GM21367 (cell line): ENCODE measurements at regions not wholly inside any gene's neighbourhood (a gene's known extent, or its start where the extent isn't known, plus 50 kb on each side); places are given as distances from the start of the nearest gene placed in this dataset.

Experiments
- ATAC-seq: cut with Tn5 transposase; IDR thresholded peaks from one replicate; pipeline ENCODE4 v1.9.1; 2021; ENCODE audit not compliant: unreplicated experiment

DNA sequence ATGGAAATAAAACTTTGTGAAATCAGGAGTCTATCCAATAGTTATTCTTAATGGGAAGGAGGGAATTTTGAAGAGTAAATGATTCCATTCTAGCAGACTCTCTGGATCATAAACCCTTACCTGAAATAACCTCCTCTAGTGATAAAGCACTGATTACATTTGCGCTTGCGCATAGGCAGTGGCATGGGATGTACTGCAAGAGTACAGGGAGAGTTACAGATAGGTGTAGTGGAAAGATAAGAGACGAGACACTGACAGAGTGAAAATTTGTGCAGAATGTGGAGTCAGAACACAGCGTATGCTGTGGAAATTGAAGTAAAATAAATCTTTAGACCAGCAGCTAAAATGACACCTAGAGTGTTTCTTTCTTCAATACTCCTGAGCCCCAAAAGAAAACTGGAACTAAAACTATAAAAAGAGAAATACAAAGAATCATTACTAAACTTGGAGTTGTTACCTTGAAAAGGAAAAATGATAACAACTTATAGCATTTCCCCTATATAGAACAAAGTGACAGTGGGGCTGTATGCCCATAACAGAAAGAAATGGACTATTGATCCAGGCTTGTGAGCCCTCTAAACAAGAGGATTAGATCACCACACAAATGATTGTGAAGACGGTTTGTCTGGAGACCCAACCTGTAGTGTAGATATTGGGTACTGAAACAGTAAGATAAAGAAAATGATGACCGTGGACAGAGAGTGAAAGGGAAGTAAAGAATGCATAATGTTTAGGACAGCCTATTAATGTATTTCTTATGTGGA is 1471.2 kb upstream of the NUDT12 start:
- no peak for ATAC-seq

DNA sequence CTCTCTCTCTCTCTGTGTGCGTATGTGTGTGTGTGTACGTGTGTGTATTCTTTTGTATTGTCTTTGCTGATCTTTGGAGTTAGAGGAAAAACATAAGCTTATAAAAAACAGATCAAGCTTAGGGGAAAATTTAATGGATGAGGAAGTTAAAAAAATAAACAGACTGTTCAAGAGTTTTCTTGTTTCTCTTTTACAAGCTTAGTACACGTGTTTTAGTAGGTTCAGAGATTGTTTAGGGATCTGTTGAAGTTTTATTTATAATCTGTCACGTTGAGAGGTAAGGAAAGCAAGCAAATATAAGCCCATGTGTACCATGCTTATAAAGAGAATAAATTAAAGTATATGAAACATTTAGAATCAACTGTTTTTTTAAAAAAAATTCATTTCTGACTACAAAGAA is 1470.3 kb upstream of the NUDT12 start:
- ATAC-seq = no peak

DNA sequence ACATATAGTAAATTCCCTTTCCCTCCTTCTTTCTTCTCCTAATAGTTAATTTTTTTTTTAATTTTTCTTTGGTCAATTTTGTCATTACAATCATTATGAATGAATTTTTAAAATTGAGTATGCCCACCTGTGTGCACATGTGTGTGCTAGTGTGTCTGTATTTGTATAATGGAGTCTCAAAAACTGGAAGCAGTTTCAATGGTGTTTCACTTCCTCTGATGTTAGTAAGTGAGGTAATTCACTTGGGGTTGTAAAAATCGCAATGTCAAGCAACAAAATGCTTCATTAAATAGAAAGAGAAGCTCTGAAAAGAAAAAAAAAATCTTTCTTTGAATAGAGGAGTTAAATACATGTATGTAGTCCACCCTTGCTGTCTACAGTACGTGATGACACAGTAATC is 1467.6 kb upstream of the NUDT12 start:
- no peak for ATAC-seq

DNA sequence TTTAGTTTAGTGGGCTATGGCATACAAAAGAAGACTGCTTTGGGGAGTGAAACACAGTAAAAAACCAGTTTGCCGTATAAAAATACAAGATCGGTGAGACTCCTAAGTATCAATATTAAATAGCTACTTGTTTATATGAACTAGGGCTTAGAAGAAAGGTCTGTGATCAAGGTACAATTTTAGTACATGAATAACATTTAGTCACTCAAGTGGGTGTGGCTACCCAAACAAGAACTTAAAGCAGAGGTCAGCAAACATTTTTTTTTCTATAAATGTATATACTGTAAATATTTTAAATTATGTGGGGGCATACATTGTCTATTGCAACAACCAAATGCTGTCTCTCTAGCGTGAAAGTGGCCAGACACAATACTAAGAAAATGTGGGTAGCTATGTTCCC is 1452.5 kb upstream of the NUDT12 start:
- ATAC-seq = no peak

DNA sequence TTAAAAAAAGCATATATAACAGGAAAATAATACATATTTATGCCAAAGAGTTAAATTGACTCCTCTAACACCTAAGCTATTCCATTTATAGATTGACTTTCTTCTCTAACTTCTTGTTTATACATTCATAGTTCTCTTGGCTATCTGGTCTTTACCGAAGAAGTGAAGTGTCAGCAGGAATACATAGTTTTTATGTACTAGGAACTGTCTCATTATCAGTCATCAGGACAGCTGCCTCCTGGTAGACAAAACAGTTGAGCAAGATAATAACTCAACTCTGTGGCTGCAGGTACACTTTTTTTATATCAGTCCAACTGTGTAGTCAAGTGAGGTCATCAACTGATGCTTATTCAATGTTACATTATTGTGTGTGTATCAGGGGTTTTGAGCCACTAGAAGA is 1436.0 kb upstream of the NUDT12 start:
- no peak for ATAC-seq

DNA sequence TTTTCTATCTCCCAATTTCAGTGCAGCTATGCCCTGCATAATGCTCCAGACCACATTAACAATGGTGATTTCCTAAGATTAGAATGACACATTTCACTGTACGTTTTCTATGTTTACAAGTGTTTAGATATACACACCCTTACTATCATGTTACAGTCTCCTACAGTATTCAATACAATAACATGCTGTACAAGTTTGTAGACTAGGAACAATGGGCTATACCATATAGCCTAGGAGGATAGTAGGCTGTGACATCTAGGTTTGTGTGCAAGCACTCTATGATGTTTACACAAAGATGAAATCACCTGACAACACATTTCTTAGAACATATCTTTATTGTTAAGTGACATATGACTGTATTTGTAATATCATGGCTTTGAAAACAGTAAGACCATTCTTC is 1435.6 kb upstream of the NUDT12 start:
- no peak for ATAC-seq

DNA sequence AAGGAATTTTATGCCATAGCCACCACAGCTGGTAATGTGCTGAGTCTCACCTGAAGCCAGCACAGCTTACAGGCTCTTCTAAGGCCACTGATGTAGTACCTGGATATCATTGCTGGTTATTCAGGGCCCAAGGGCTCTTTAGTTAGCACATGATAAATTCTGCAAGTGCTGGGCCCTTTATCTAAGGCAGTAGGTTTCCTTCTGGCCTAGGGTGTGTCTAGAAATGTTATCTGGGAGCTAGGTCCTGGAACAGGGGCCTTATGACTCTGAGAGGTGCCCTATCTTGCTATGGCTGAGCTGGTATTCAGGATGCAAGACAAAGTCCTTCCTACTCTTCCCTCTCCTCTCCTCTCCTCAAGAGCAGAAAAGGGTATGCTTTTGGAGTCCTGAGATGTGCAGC is 1424.5 kb upstream of the NUDT12 start:
- no peak for ATAC-seq

DNA sequence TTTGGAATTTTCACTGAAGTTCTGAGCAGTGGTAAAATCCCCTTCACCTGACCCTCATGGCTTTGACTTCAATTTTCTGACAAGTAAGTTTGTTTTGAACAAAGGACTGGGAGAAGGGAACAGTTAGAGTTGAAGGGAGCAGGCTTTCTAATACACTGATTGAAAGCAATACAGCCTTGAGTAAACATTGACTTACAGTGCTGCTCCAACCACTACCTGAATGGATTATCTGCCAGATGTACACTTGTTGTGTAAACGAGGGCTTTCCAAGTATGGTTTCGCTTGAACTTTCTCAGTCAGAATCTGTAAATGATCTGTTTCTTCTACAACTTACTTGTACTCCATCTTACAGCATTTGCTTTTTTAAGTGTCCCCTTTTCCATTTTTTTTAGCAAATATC is 1414.9 kb upstream of the NUDT12 start:
- no peak for ATAC-seq

DNA sequence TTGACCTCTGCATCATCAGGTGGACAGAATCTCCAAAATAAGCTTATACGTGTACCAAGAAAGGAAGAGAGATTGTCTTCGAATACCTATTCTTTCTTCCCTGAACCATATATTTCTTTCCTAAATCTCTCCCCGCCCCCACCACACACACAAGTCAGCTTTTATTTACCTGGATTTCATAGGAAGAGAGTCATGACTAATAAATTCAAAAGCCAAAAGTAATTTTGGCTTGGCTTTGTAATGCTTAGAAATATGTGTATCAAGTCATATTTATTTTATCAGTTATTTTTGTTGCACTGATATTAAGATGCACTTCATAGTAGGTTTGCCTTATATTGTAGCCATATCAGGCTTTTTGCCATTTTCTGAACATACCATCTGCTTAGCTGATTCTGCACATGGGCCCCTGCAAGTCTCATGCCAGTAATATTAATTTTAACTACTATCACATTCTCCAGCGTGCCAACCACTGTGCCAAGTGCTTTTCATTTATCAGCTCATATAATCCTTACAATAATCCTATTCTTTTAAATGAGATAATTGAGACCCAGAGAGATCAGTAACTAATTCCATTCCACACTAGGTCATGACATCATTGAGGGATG is 1405.3 kb upstream of the NUDT12 start:
- no peak for ATAC-seq

DNA sequence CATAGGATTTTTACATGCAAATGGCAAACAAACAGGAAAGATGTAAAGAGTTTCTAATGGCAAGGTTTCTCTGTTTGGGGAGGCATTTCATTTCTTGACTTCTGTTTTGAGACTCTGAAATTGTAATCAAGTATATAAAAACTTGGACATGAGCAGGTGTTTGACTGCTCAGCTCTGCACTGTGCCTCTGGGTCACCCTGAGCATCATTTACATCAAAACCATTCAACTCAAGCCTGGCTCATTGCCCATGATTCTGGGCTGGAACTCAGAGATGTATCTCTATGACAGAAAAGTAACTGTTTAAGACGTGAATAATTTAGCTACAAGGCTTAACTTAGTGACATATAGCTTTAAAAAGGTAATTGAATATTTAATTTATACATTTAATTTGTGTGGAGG is 1402.4 kb upstream of the NUDT12 start:
- ATAC-seq = no peak

DNA sequence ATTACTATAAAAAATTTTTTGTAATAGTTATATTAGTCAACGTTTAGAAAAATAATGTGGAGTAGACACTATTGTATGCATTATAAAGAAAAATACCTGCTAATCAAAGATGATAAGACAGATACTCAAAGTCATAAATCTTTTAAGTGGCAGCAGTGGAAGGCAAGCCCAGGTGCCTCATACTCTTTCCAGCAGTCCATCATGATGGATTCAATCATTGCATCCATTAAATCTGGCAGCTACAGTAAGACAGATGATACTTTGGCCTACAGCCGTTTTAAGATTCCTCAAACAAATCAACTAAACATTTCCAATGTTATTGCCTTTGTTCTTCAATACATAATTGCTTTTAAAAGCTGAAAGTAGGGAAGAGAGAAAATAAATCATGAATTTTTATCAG is 1392.9 kb upstream of the NUDT12 start:
- no peak for ATAC-seq

DNA sequence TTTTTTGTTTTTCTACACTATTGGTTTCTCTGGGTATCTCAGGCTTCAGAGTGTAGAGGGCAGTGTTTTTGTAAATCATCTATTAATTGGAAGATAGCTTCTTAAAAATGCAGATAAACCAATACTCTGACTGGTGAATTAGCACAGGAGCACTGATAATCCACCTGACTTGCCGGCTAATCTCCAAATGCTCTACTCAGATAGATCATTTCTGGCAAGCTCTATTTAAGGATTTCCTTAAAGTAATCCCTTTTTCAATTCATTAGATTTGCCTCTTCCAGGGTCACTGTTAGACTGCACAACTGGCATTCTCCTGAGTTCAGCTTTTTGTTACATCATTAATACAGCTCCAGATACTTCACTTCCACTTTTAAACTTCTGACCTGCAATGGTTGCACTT is 1390.3 kb upstream of the NUDT12 start:
- ATAC-seq = no peak

DNA sequence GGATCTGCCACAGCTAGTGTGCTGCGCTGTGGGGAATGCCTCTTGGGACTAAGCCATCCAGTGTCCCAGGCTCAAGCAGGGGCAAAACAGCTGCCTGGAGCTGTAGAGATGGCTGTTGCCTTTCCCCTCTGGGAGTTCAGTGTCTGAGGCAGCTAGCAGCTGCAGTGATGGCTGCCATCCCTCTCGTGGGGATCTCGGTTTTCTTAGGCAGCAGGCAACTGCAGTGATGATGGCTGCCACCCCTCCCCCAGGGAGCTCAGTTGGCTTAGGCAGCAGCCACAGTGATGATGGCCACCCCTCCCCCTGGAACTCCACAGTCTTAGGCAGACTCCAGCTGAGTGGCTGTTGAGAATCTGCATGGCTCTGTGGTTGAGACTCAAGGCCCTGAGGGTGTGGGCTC is 1389.2 kb upstream of the NUDT12 start:
- ATAC-seq = no peak

DNA sequence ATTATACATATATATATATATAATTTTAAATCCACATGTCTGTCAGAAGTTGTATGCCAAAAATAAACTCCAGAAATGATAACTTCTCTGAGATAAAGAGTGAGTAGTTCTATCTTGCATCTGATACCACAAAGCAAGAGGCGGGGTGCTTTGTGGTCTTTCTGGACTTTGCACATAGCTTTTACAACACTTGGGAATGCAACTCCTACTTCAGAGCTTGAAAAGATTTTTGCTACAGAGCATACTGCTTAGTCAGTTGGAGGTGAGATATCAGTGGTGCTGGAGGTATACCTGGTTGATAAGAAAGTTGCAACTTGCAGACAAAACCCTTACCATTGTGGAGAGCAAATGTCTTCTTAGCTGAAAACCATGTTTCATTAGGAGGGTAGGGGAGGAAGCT is 1384.5 kb upstream of the NUDT12 start:
- ATAC-seq = no peak

DNA sequence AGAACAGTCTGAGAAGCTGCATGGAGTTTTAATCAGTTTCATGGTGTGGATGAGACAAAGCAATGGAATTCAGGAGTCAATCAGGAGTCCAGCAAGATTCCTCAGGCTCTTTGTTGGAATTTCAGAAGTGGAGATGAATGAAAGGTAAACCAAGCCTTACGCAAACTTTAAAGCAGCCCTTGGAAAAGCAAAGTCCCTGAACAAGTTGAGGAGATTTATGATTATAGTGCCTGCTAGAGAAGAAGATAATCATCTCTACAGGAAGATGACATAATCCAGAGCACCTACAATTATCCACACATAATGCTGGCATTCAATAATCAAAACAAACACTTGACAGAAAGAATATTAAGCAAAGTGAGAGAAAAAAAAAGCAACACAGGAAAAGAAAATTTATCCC is 1380.1 kb upstream of the NUDT12 start:
- no peak for ATAC-seq

DNA sequence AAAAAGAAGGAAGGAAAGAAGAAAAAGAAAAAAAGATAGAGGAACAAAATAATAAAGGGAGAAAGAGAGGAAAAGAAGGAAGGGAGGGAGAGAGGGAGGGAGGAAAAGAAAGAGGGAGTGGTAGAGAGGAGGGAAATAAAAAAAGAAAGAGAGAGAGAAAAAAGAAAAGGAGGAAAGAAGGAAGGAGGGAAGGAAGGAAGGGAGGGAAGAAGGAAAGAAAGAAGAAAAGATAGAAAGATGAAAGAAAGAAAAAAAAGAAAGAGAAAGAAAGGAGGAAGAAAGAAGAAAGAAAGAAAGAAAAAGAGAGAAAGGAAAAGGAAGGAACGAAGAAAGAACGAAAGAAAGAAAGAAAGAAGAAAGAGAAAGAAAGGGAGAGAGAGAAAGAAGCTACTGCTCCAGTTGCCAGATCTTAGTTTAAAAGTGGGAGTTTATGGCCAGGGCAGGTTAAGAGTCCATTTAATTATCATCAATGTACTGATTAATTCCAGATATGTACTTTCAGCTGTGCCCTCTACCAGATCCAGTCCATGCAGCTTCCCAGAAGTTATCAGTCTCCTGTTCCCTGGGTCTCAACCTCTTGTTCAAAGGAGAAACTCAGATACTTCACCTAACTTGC is 1378.5 kb upstream of the NUDT12 start:
- no peak for ATAC-seq

DNA sequence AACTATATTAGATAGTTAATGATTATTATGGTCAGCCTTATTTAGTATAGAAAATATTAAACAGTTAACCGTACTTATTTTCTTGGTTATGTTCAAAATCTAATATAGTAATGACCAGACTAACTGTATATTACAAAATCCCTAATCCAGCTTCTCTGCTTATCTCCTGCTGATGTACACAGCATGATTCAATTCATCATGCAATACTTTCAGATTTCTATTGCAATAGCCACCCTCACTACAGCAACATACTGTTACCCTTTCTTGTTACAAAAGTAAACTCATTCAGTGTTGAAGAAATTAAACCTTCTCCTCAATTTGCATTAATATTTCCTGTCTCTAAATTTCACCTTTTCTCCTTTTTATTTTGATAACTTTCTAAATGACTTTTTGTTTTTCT is 1375.0 kb upstream of the NUDT12 start:
- no peak for ATAC-seq

DNA sequence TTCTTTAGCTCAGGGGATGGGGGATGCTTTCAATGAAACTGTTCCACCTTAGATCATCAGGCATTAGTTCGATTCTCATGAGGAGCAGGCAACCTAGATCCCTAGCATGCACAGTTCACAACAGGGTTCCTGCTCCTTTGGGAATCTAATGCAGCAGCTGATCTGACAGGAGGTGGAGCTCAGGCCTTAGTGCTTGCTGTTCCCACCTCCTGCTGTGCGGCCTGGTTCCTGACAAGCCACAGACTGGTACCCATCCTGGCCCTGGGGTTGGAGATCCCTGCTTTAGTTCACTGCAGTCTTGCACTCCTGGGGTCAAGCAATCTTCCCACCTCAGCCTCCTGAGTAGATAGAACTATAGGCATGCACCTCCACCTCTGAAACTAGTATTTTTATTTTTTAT is 1369.8 kb upstream of the NUDT12 start:
- no peak for ATAC-seq

DNA sequence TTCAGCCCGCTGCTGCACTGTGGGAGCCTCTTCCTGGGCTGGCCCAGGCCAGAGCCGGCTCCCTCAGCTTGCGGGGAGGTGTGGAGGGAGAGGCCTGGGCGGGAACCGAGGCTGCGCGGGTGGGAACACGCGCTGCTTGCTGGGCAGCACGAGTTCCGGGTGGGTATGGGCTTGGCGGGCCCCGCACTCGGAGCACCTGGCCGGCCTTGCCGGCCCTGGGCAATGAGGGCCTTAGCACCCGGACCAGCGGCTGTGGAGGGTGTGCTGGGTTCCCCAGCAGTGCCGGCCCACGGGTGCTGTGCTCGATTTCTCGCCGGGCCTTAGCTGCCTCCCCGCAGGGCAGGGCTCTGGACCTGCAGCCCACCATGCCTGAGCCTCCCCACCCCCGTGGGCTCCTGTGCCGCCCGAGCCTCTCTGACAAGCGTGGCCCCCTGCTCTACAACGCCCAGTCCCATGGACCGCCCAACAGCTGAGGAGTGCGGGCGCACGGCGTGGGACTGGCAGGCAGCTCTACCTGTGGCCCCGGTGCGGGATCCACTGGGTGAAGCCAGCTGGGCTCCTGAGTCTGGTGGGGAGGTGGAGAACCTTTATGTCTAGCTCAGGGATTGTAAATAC is 1366.4 kb upstream of the NUDT12 start:
- no peak for ATAC-seq

DNA sequence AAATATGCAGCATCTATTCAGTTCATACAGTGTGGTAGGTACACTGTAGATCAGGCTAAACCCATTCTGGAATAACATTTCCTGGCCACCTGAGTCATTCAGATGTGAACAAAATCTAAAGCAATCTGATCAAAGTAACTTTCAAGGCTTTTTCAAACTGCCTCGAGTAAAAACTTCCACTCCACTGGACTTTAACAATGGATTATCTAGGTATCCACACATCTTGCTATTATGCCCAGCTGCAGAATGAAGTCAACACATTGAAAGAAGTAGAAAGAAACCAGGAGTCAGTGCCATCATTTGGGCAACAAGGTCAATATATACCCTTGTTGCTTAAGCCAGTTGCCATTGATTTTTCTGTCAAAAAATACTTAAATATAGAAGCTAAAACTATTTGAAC is 1352.6 kb upstream of the NUDT12 start:
- ATAC-seq = no peak

DNA sequence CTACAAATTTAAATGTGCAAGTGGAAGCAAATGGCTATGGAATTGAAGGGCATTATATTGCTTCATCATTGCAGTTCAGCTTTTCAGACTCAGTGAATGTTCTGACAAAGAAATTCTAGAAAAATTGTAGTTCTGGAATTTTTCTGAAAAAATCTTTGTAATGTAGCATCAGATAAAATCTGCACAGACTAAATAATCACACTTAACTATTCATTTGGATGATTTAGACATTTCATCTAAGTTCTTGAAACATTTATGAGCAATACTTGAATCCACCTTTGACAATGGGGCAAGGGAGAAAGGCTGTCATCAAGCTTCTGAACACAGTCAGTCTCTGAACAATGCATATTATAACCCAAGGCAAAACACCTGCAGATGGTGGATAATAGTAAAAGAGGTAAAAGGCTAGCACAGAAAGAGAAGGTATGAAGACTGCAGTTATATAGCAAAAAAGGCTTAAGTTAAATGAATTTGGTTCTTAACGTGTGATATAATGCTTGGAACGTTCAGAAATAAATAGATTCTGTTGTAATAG is 1352.0 kb upstream of the NUDT12 start:
- no peak for ATAC-seq

DNA sequence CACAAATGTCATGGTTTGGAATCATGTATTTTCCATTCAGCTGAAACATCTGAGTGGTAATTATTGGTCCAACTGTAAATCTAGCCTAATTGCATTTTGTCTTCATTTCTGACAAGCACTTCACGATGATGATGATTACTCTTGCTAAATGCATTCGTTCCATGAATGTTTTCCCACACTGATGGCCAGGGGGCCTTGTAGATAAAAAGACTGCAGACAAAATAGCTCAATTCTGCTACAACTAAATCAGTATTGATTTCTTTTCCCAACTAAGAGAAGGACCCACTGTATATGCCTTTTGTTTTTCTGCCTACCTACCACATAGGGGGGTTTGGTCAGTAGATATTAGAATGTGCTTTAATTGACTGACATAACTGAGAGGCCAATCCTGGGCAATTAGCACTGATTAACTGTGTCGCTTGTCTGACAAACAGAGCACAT is 1351.3 kb upstream of the NUDT12 start:
- ATAC-seq = no peak
